Activated CD4-positive, alpha-beta T cell treated with anti-CD3 and anti-CD28 coated beads for 36 hours (primary cell): ENCODE measurements at regions not wholly inside any gene's neighbourhood (a gene's known extent, or its start where the extent isn't known, plus 50 kb on each side); places are given as distances from the start of the nearest gene placed in this dataset.

Source experiments
- ATAC-seq: fragments of 200-7000 bp; cut with Tn5 transposase; one replicate; pipeline ENCODE4 v1.10.0; 2021; ENCODE audit warnings: mild to moderate bottlenecking, moderate library complexity
- CTCF ChIA-PET: fragments of 350-600 bp; sonication (Branson Sonifier 250); formaldehyde crosslinking; loops from one replicate; lab custom pipeline; 2021; ENCODE audit warnings: antibody characterized with exemption; lab: Charles Lee
- POLR2A ChIA-PET: fragments of 350-600 bp; sonication (Branson Sonifier 250); formaldehyde crosslinking; loops from one replicate; lab custom pipeline; 2021; ENCODE audit warnings: antibody characterized with exemption, inconsistent platforms; lab: Charles Lee
- DNase-seq: peaks from one replicate; pipeline ENCODE4 v3.0.0-alpha.2; 2020
- H3K27ac Mint-ChIP-seq: one replicate; pipeline ENCODE4 v1.8.0; 2021; ENCODE audit warnings: mixed read lengths
- H3K27me3 Mint-ChIP-seq: one replicate; pipeline ENCODE4 v1.8.0; 2021; ENCODE audit warnings: mixed read lengths
- H3K36me3 Mint-ChIP-seq: one replicate; pipeline ENCODE4 v1.8.0; 2021; ENCODE audit warnings: low read depth, mixed read lengths
- H3K4me1 Mint-ChIP-seq: one replicate; pipeline ENCODE4 v1.8.0; 2021; ENCODE audit warnings: mixed read lengths
- H3K4me3 Mint-ChIP-seq: one replicate; pipeline ENCODE4 v1.8.0; 2021; ENCODE audit warnings: mild to moderate bottlenecking, moderate library complexity, mixed read lengths
- H3K9me3 Mint-ChIP-seq: one replicate; pipeline ENCODE4 v1.8.0; 2021; ENCODE audit warnings: low read depth, mixed read lengths
- intact Hi-C, 2 experiments: fragments of 100-400 bp; cut with DNase I in 1 of 2; cut with micrococcal nuclease in 1 of 2; formaldehyde crosslinking; loops; one replicate each; pipeline versions ENCODE4 v1.14.2 to v1.15.1; 2022 to 2024; cut with DNase I, micrococcal nuclease

GRCh38 chr2:12352889-12353288 lies 363.8 kb upstream of the TRIB2 start:
- H3K27me3 Mint-ChIP-seq = no peaks in the 10 kb centered on the region
- H3K4me1 Mint-ChIP-seq = no peaks in the 10 kb centered on the region
- no peak for DNase-seq
- H3K27ac Mint-ChIP-seq = no peak overlapping the region
- no peak overlapping the region for H3K4me3 Mint-ChIP-seq
- intact Hi-C loops = no loop called here
- no peaks in the 10 kb centered on the region for H3K36me3 Mint-ChIP-seq
- ATAC-seq = no peak
- ChIA-PET POLR2A (no interaction called here), CTCF (interaction anchor here (0.6 kb wide), 1 partner anchor 862 kb away, joined by 3 read pairs; no protein-coding TSS in a partner anchor)
- H3K9me3 Mint-ChIP-seq = no peaks in the 10 kb centered on the region

DNA sequence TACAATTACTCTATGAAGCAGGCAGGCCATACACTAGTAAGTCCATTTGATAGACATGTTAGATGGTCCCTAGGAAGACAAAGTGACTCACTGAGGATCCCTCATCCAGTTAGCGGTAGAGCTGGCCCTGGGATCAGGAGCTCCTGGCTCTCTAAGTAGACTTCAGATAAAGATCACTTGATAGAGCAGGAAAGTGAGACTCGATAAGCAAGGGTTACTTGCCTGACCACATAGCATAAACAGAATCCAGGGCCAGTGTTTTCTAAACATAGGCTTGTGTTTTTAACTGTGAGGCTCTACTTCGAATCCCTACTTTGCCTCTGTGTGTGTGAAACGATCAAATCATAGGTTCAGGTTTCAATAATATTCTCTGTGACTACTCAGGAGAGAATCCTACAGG lies 355.2 kb upstream of the TRIB2 start:
- no peaks in the 10 kb centered on the region for H3K36me3 Mint-ChIP-seq
- H3K27ac Mint-ChIP-seq = no peak overlapping the region
- H3K9me3 Mint-ChIP-seq = peaks cover 6% of the 10 kb centered on the region

DNA sequence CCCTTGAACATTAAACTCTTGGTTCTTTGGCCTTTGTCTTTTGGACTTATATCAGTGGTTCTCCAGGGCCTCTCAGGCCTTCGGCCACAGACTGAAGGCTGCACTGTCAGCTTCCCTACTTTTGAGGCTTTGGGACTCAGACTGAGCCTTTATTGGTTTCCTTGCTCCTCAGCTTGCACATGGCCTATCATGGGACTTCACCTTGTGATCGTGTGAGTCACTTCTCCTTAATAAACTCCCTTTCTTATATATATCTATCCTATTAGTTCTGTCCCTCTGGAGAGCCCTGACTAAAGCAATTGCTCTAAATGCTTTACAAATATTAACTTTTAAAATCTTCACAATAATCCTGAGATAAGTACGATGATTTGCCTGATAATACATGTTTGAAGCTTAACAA lies 353.6 kb upstream of the TRIB2 start:
- Mint-ChIP-seq H3K4me3 (no peak overlapping the region), H3K4me1 (no peaks in the 10 kb centered on the region), H3K27ac (no peak overlapping the region), H3K36me3 (no peaks in the 10 kb centered on the region), H3K27me3 (no peaks in the 10 kb centered on the region), H3K9me3 (peaks cover 10% of the 10 kb centered on the region)
- ChIA-PET CTCF (no interaction called here), POLR2A (no interaction called here)
- intact Hi-C loops = no loop called here
- DNase-seq (no peak), ATAC-seq (no peak)

More for the DNA sequence above, 355.2 kb upstream of the TRIB2 start:
- no peak for ATAC-seq
- ChIA-PET POLR2A (no interaction called here), CTCF (interaction anchor here (0.7 kb wide), 1 partner anchor 399 kb away, joined by 3 read pairs; no protein-coding TSS in a partner anchor)
- DNase-seq = no peak
- no peaks in the 10 kb centered on the region for H3K27me3 Mint-ChIP-seq
- intact Hi-C loops = no loop called here
- no peak overlapping the region for H3K4me3 Mint-ChIP-seq
- no peaks in the 10 kb centered on the region for H3K4me1 Mint-ChIP-seq

DNA sequence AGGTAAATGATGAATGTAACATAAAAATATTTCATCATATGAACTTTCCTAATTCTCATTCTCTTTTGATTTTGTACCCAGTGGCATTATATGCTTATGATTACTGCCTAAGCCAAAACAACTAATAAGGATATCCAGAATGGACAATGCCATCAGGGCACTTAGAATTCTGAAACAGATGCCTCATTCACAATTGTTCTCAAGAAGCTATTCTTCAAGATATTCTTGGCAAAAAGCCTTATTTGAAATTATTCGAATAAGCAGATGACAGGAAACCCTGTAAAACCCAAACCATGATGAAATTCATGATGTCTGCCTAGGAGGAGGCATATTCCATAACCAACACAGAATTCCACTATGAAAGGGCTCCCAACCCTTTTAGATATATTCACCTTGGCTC lies 353.2 kb upstream of the TRIB2 start:
- Mint-ChIP-seq H3K4me1 (no peaks in the 10 kb centered on the region), H3K27me3 (no peaks in the 10 kb centered on the region), H3K36me3 (no peaks in the 10 kb centered on the region), H3K9me3 (peaks cover 10% of the 10 kb centered on the region), H3K4me3 (no peak overlapping the region), H3K27ac (no peak overlapping the region)
- ATAC-seq (no peak), DNase-seq (no peak)
- ChIA-PET CTCF (interaction anchor here (0.6 kb wide), 1 partner anchor 9 kb away, joined by 3 read pairs; no protein-coding TSS in a partner anchor), POLR2A (no interaction called here)
- intact Hi-C loops = no loop called here

- intact Hi-C loops = no loop called here
- no peak overlapping the region for H3K4me3 Mint-ChIP-seq
- ATAC-seq (no peak), DNase-seq (no peak)
- no peaks in the 10 kb centered on the region for H3K4me1 Mint-ChIP-seq
- no peaks in the 10 kb centered on the region for H3K27me3 Mint-ChIP-seq
- peaks cover 10% of the 10 kb centered on the region for H3K9me3 Mint-ChIP-seq
- ChIA-PET CTCF (no interaction called here), POLR2A (no interaction called here)
- no peak overlapping the region for H3K27ac Mint-ChIP-seq
- H3K36me3 Mint-ChIP-seq = no peaks in the 10 kb centered on the region
Measured at GRCh38 chr2:12369566-12369965, 347.2 kb upstream of the TRIB2 start.

GRCh38 chr2:12376025-12376424 lies 340.7 kb upstream of the TRIB2 start:
- peaks cover 6% of the 10 kb centered on the region for H3K4me1 Mint-ChIP-seq
- DNase-seq (no peak), ATAC-seq (no peak)
- CTCF ChIA-PET = interaction anchor here (0.9 kb wide), 1 partner anchor 47 kb away, joined by 3 read pairs; no protein-coding TSS in a partner anchor
- no peak overlapping the region for H3K4me3 Mint-ChIP-seq
- H3K27me3 Mint-ChIP-seq = no peaks in the 10 kb centered on the region
- H3K27ac Mint-ChIP-seq = no peak overlapping the region
- H3K36me3 Mint-ChIP-seq = no peaks in the 10 kb centered on the region
- intact Hi-C loops = no loop called here
- H3K9me3 Mint-ChIP-seq = no peaks in the 10 kb centered on the region
- POLR2A ChIA-PET = no interaction called here

- ChIA-PET POLR2A (no interaction called here), CTCF (no interaction called here)
- Mint-ChIP-seq H3K27ac (no peak overlapping the region), H3K4me1 (peaks cover 6% of the 10 kb centered on the region), H3K27me3 (no peaks in the 10 kb centered on the region), H3K4me3 (no peak overlapping the region), H3K36me3 (no peaks in the 10 kb centered on the region), H3K9me3 (no peaks in the 10 kb centered on the region)
- DNase-seq = no peak
- no peak for ATAC-seq
- intact Hi-C loops = no loop called here
Measured at GRCh38 chr2:12379143-12379542, 337.6 kb upstream of the TRIB2 start.

DNA sequence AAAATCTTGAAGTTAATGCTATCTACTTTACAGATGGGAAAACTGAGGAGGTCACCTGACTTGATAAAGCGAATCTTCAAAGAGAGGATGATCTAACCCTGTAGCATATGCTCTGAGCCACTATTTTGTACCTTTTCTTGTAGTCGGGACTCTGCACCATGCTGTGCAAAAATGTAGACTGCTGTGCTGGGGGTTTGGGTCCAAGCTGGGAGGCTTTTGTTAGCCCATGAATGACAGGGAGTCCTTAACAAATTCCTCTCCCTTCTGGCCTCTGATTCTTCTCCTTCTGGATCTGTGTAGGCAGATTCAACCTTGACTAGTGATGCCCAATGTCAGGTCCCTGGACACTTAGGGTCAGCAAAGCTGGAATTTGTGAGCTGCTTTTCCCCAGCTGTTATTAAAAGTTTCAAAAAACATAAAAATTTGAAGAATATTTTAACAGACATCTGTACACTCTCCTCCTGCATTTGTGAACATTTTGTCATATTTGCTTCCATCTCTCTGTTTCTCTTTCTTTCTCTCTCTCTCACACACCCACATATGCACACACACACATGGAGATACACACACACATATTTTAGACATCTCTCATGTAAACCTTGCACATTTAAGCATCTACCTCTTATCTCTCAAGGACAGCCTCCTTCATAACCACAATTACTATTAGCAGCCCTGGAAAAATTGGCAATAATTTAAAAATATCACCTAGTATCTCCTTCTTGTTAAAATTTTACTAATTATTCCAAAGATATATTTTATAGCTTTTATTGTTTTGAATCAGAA lies 335.0 kb upstream of the TRIB2 start:
- DNase-seq = no peak
- H3K4me1 Mint-ChIP-seq = no peaks in the 10 kb centered on the region
- intact Hi-C loops = no loop called here
- H3K27ac Mint-ChIP-seq = no peak overlapping the region
- H3K27me3 Mint-ChIP-seq = no peaks in the 10 kb centered on the region
- POLR2A ChIA-PET = no interaction called here
- no peaks in the 10 kb centered on the region for H3K36me3 Mint-ChIP-seq
- CTCF ChIA-PET = no interaction called here
- no peaks in the 10 kb centered on the region for H3K9me3 Mint-ChIP-seq
- no peak overlapping the region for H3K4me3 Mint-ChIP-seq
- ATAC-seq = no peak

DNA sequence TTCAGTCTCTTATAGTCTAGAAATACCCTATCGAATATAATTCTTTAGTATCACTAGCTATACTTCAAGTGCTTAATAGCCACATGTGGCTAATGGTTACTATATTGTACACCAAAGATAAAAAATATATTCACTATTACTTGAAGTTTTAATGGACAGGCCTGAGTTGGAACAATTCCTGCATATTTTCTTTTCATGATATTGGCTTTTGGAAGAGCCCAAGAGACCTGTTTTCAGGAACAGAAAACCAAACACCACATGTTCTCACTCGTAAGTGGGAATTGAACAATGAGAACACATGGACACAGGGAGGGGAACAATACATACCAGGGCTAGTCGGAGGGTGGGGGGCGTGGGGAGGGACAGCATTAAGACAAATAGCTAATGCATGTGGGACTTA lies 334.4 kb upstream of the TRIB2 start:
- no peaks in the 10 kb centered on the region for H3K27me3 Mint-ChIP-seq
- POLR2A ChIA-PET = no interaction called here
- CTCF ChIA-PET = no interaction called here
- no peaks in the 10 kb centered on the region for H3K4me1 Mint-ChIP-seq
- no peak for ATAC-seq
- no peak overlapping the region for H3K4me3 Mint-ChIP-seq
- no peak overlapping the region for H3K27ac Mint-ChIP-seq
- no peaks in the 10 kb centered on the region for H3K9me3 Mint-ChIP-seq
- intact Hi-C loops = no loop called here
- H3K36me3 Mint-ChIP-seq = no peaks in the 10 kb centered on the region
- DNase-seq = no peak

- Mint-ChIP-seq H3K4me1 (peaks cover under 1% of the 10 kb centered on the region), H3K27ac (no peak overlapping the region), H3K4me3 (no peak overlapping the region), H3K27me3 (peaks cover 1% of the 10 kb centered on the region), H3K9me3 (no peaks in the 10 kb centered on the region), H3K36me3 (no peaks in the 10 kb centered on the region)
- ATAC-seq (no peak), DNase-seq (no peak)
- POLR2A ChIA-PET = no interaction called here
- intact Hi-C loops = no loop called here
- CTCF ChIA-PET = no interaction called here
Measured at GRCh38 chr2:12389344-12390045, 327.2 kb upstream of the TRIB2 start.

DNA sequence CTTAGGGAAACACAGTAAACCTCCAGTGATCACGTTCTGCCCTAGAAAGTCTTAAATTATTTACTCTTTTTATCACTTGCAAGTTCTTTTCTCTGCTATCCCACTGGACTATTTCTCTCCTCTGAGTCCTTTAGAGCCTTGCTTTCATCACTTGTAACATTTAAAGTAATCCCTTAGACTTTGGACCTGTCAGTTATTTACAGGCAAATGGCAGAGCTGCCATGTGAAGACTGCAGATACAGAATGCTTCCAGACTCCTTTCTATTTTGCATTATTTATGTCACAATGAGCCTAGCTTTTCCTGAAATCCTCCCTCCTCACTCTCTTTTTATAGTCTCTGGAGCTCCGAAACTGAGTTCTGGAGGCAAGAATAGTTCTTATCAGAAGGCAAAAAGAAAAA lies 325.6 kb upstream of the TRIB2 start:
- Mint-ChIP-seq H3K4me1 (peaks cover 7% of the 10 kb centered on the region), H3K9me3 (no peaks in the 10 kb centered on the region), H3K27me3 (peaks cover 1% of the 10 kb centered on the region), H3K27ac (no peak overlapping the region), H3K36me3 (no peaks in the 10 kb centered on the region), H3K4me3 (no peak overlapping the region)
- no peak for ATAC-seq
- no peak for DNase-seq
- ChIA-PET POLR2A (no interaction called here), CTCF (no interaction called here)
- intact Hi-C loops = no loop called here

DNA sequence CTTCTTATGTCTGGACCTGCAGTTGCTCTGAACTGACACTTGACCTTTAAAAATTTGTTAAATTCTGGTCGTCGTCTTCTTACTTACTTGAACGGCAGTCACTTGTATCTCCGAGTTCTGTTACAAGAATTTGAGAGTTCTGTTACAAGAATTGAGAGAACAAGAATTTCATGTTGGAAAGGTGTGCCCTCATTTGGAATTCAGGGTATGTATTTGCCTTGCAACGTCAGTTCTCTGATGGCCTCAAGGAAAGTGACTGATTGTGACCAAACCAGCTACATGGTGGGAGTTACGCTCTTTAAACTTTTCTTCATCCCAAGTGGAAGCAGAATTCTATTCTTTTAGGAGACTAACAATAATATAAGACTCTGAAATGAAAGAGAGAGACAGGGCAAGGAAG lies 320.0 kb upstream of the TRIB2 start:
- Mint-ChIP-seq H3K4me3 (no peak overlapping the region), H3K4me1 (peaks cover 7% of the 10 kb centered on the region), H3K27ac (no peak overlapping the region), H3K36me3 (no peaks in the 10 kb centered on the region), H3K27me3 (peaks cover 8% of the 10 kb centered on the region), H3K9me3 (peaks cover 2% of the 10 kb centered on the region)
- ChIA-PET CTCF (no interaction called here), POLR2A (no interaction called here)
- ATAC-seq = no peak
- intact Hi-C loops = no loop called here
- DNase-seq = no peak
